K562 (cell line): ENCODE measurements at regions not wholly inside any gene's neighbourhood (a gene's known extent, or its start where the extent isn't known, plus 50 kb on each side); places are given as distances from the start of the nearest gene placed in this dataset.

Experiments used
- ATAC-seq: fragments of 200-7000 bp; cut with Tn5 transposase; 3 replicates; pipeline ENCODE4 v1.9.1; 2020; ENCODE audit warnings: moderate library complexity
- BruUV-seq: library from RNA; stranded (reverse); fragments of 400-500 nt; replicated peaks from 2 replicates; lab custom pipeline; 2021; lab: Mats Ljungman, UMichigan
- CTCF ChIA-PET: fragments of 300-600 bp; formaldehyde crosslinking; extraction: SDS; loops from one replicate; lab custom pipeline; 2021; ENCODE audit warnings: low intra/inter-chr PET ratio; lab: Yijun Ruan, JAX
- POLR2A ChIA-PET: fragments of 300-600, 350-650 bp; sonication (Branson Sonifier 250); formaldehyde crosslinking; extraction: SDS; loops from one replicate; lab custom pipeline; 2021; ENCODE audit warnings: antibody characterized with exemption, inconsistent platforms; lab: Yijun Ruan, JAX
- DNase-seq, 4 experiments: peaks; one replicate each; pipeline versions ENCODE4 v3.0.0 to v3.0.0-alpha.2; 2011 to 2018; ENCODE audit warnings: low spot score in 3 of 4, mixed read lengths in 3 of 4; ENCODE audit errors: extremely low read depth in 1 of 4
- FAIRE-seq: peaks from 2 replicates; lab custom pipeline; 2011; peaks lifted over from hg19 to GRCh38; lab: Jason Lieb, UNC
- H2AFZ ChIP-seq: 2 replicates; pipeline ENCODE4 v1.6.0; 2011; ENCODE audit warnings: low read depth, low read length, control low read depth, inconsistent platforms
- H3K27ac ChIP-seq: fragments of 200-600 bp; 3 replicates; pipeline ENCODE4 v1.8.0; 2011; ENCODE audit warnings: low read depth, mild to moderate bottlenecking, control low read depth, inconsistent platforms, low read length, moderate library complexity, mixed read lengths; ENCODE audit errors: extremely low read depth
- H3K27me3 ChIP-seq, 2 experiments: fragments of 300-600 bp in 1 of 2; 2 replicates in 1 of 2; 3 replicates in 1 of 2; pipeline versions ENCODE4 v1.6.0 to v1.8.0; 2011; ENCODE audit warnings: inconsistent platforms in 2 of 2, low read length in 2 of 2, mild to moderate bottlenecking in 1 of 2, mixed read lengths in 1 of 2, moderate library complexity in 1 of 2; ENCODE audit not compliant: control insufficient read depth in 2 of 2, insufficient read depth in 2 of 2
- H3K36me3 ChIP-seq: fragments of 300-600 bp; 3 replicates; pipeline ENCODE4 v1.8.0; 2011; ENCODE audit warnings: mild to moderate bottlenecking, low read length, inconsistent platforms; ENCODE audit not compliant: control insufficient read depth, insufficient read depth
- H3K4me1 ChIP-seq, 2 experiments: fragments of 200-600 bp in 1 of 2; replicated peaks in 1 of 2; 2 replicates in 1 of 2; 3 replicates in 1 of 2; pipeline versions ENCODE4 v1.5.1 to v1.8.0; 2011; ENCODE audit warnings: inconsistent platforms in 2 of 2, low read length in 2 of 2, mild to moderate bottlenecking in 1 of 2, mixed read lengths in 1 of 2, moderate library complexity in 1 of 2; ENCODE audit not compliant: control insufficient read depth in 2 of 2, insufficient read depth in 2 of 2
- H3K4me2 ChIP-seq: 2 replicates; pipeline ENCODE4 v1.6.1; 2011; ENCODE audit warnings: low read length, control low read depth, inconsistent platforms, mixed read lengths; ENCODE audit not compliant: insufficient read depth
- H3K4me3 ChIP-seq: fragments of 200-600 bp; sonication (generic), shearing (Covaris generic); 2 replicates; pipeline ENCODE4 v1.5.1; 2016; ENCODE audit warnings: control low read depth, inconsistent platforms
- H3K79me2 ChIP-seq: fragments of 200-600 bp; 3 replicates; pipeline ENCODE4 v1.8.0; 2011; ENCODE audit warnings: low read length, inconsistent platforms; ENCODE audit not compliant: control insufficient read depth, insufficient read depth
- H3K9ac ChIP-seq, 2 experiments: 2 replicates each; pipeline versions ENCODE4 v1.6.0 to v1.6.1; 2011; ENCODE audit warnings: low read depth in 2 of 2, low read length in 2 of 2, control low read depth in 1 of 2, inconsistent platforms in 1 of 2, mild to moderate bottlenecking in 1 of 2, mixed read lengths in 1 of 2; ENCODE audit not compliant: insufficient read depth in 1 of 2
- H3K9me1 ChIP-seq: one replicate; pipeline ENCODE4 v1.6.0; 2011; ENCODE audit warnings: inconsistent platforms, mild to moderate bottlenecking, low read length, moderate library complexity; ENCODE audit not compliant: control insufficient read depth, insufficient read depth
- H3K9me3 ChIP-seq: replicated peaks from 2 replicates; pipeline ENCODE4 v1.5.1; 2011; ENCODE audit warnings: low read depth, low read length, inconsistent platforms; ENCODE audit not compliant: control insufficient read depth, insufficient read depth
- H4K20me1 ChIP-seq: replicated peaks from 2 replicates; pipeline ENCODE4 v1.6.1; 2011; ENCODE audit warnings: low read length, inconsistent platforms, mixed read lengths; ENCODE audit not compliant: control insufficient read depth, insufficient read depth
- ARID2 ChIP-seq: fragments of 450-650 bp; IDR thresholded peaks from 2 replicates; pipeline ENCODE4 v1.6.1; 2017; ENCODE audit warnings: antibody characterized with exemption, mild to moderate bottlenecking
- CEBPB ChIP-seq: fragments of 450-650 bp; IDR thresholded peaks from 2 replicates; pipeline ENCODE4 v1.6.1; 2016; ENCODE audit warnings: missing genetic modification characterization, missing compliant biosample characterization
- ELF1 ChIP-seq: fragments of 200-800 bp; sonication (Bioruptor generic); IDR thresholded peaks from 2 replicates; pipeline ENCODE4 v1.6.1; 2016; ENCODE audit warnings: missing genetic modification characterization, missing compliant biosample characterization
- ETS2 ChIP-seq: IDR thresholded peaks from 2 replicates; pipeline ENCODE4 v1.6.1; 2016; ENCODE audit warnings: borderline replicate concordance, missing genetic modification characterization, mild to moderate bottlenecking, moderate library complexity, missing compliant biosample characterization; ENCODE audit not compliant: poor library complexity, severe bottlenecking
- FOXP1 ChIP-seq: sonication (generic); formaldehyde crosslinking; IDR thresholded peaks from 2 replicates; pipeline ENCODE4 v1.8.0; 2022; ENCODE audit warnings: mild to moderate bottlenecking, missing genetic modification reagents
- HDAC1 ChIP-seq, 2 experiments: fragments of 450-650 bp; IDR thresholded peaks; 2 replicates each; pipeline ENCODE4 v1.6.1; 2016 to 2017; ENCODE audit warnings: inconsistent platforms in 1 of 2, mild to moderate bottlenecking in 1 of 2, moderate library complexity in 1 of 2
- KDM1A ChIP-seq, 2 experiments: fragments of 450-650 bp; IDR thresholded peaks; 2 replicates each; pipeline ENCODE4 v1.6.1; 2016; ENCODE audit warnings: mild to moderate bottlenecking in 2 of 2
- KLF13 ChIP-seq: fragments of 450-650 bp; IDR thresholded peaks from 2 replicates; pipeline ENCODE4 v1.6.1; 2016; ENCODE audit warnings: missing genetic modification characterization, low read depth, mild to moderate bottlenecking, missing compliant biosample characterization, moderate library complexity, borderline replicate concordance
- NBN ChIP-seq: fragments of 450-650 bp; IDR thresholded peaks from 2 replicates; pipeline ENCODE4 v1.6.1; 2016; ENCODE audit warnings: low read depth, mild to moderate bottlenecking
- NELFE ChIP-seq: IDR thresholded peaks from 2 replicates; pipeline ENCODE4 v1.6.1; 2011; ENCODE audit warnings: mild to moderate bottlenecking; ENCODE audit not compliant: insufficient read depth, insufficient read length
- NFXL1 ChIP-seq: fragments of 450-650 bp; formaldehyde crosslinking; IDR thresholded peaks from 2 replicates; pipeline ENCODE4 v1.4.0; 2021; ENCODE audit warnings: mild to moderate bottlenecking
- NR2C1 ChIP-seq, 2 experiments: fragments of 450-650 bp; IDR thresholded peaks; 2 replicates each; pipeline ENCODE4 v1.6.1; 2017; ENCODE audit warnings: mild to moderate bottlenecking in 2 of 2, antibody characterized with exemption in 1 of 2, inconsistent platforms in 1 of 2, missing compliant biosample characterization in 1 of 2, missing genetic modification characterization in 1 of 2
- PRPF4 ChIP-seq: fragments of 200-400 bp; formaldehyde crosslinking; IDR thresholded peaks from one replicate; pipeline ENCODE4 v1.6.1; 2017; ENCODE audit warnings: low read length, low read depth, mild to moderate bottlenecking; ENCODE audit not compliant: insufficient read depth, poor library complexity, severe bottlenecking
- SPI1 ChIP-seq: IDR thresholded peaks from 2 replicates; pipeline ENCODE4 v1.6.1; 2011; ENCODE audit warnings: low read depth, low read length, control low read depth, borderline replicate concordance
- ZBTB7A ChIP-seq: IDR thresholded peaks from 2 replicates; pipeline ENCODE4 v1.6.1; 2011; ENCODE audit warnings: low read depth, mild to moderate bottlenecking, low read length, moderate library complexity, borderline replicate concordance; ENCODE audit not compliant: control insufficient read depth
- ZKSCAN8 ChIP-seq: fragments of 200-800 bp; sonication (Bioruptor generic); IDR thresholded peaks from 2 replicates; pipeline ENCODE4 v1.6.1; 2016; ENCODE audit warnings: missing genetic modification characterization, missing compliant biosample characterization
- ZNF174 ChIP-seq: fragments of 250-450 bp; sonication (Bioruptor Pico); IDR thresholded peaks from 2 replicates; pipeline ENCODE4 v1.4.0; 2020; ENCODE audit warnings: mild to moderate bottlenecking
- ZNF695 ChIP-seq: fragments of 450-650 bp; formaldehyde crosslinking; IDR thresholded peaks from 2 replicates; pipeline ENCODE4 v1.4.0; 2020; ENCODE audit warnings: mild to moderate bottlenecking, moderate library complexity
- WGBS: fragments of 100-300 bp; shearing (Covaris generic); methylation state at CpG from one replicate; pipeline ENCODE4 v1.1.6; 2016; ENCODE audit warnings: low coverage, mixed read lengths; ENCODE audit not compliant: insufficient coverage; ENCODE audit errors: missing lambda C conversion rate; 5-methylcytosine and 5-hydroxymethylcytosine counted together
- in situ Hi-C: fragments of 300-500 bp; cut with MboI; formaldehyde crosslinking; loops from 4 replicates; pipeline ENCODE4 v1.15.0; 2018; ENCODE audit warnings: inconsistent platforms, mixed read lengths
- intact Hi-C: fragments of 100-400 bp; cut with micrococcal nuclease; formaldehyde crosslinking; loops from 2 replicates; pipeline ENCODE4 v1.14.2; 2022
- TF ChIP-seq, protein P1 (sequence below): fragments of 250-450 bp; sonication (Bioruptor Pico); IDR thresholded peaks from 2 replicates; pipeline ENCODE4 v1.9.0; 2021; ENCODE audit warnings: mild to moderate bottlenecking
- TF ChIP-seq, protein P2 (sequence below): sonication (generic); formaldehyde crosslinking; IDR thresholded peaks from 2 replicates; pipeline ENCODE4 v1.8.0; 2022; ENCODE audit warnings: mild to moderate bottlenecking, missing genetic modification reagents
- TF ChIP-seq, protein P3 (sequence below): fragments of 200-400 bp; formaldehyde crosslinking; IDR thresholded peaks from 2 replicates; pipeline ENCODE4 v1.6.1; 2017; ENCODE audit warnings: mild to moderate bottlenecking, low read depth, low read length, moderate library complexity

DNA sequence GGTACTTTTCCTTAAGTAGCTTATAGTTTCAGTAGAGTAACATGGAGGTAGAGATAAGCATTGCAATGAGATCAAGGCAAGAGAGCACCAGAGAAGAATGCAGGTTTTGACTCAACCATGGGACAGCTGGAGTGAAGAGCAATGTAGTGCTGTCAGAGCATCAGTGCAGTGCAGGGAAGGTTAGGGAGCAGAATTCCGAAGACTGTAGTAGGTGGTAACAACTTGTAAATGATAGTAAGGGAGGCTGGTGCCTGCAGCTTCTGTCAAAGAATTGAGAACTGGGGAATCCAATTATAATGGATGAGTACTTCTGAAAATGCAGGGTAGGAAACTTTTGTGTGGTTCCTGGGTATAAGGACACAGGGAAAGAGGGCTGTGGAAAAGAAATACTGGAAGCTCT lies 183.2 kb downstream of the KCNS3 start (continued):
- TF ChIP-seq, protein P1, sequence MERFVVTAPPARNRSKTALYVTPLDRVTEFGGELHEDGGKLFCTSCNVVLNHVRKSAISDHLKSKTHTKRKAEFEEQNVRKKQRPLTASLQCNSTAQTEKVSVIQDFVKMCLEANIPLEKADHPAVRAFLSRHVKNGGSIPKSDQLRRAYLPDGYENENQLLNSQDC (CRISPR knock-in tag) = no peak
- TF ChIP-seq KDM1A (IDR thresholded peaks at IDR 0.05) (no peak), ARID2 (no peak), NBN (no peak), NFXL1 (CRISPR knock-in tag) (no peak), NELFE (no peak), ZNF695 (CRISPR knock-in tag) (no peak), ETS2 (tag) (no peak), ELF1 (no peak), FOXP1 (CRISPR knock-in tag) (no peak)

DNA sequence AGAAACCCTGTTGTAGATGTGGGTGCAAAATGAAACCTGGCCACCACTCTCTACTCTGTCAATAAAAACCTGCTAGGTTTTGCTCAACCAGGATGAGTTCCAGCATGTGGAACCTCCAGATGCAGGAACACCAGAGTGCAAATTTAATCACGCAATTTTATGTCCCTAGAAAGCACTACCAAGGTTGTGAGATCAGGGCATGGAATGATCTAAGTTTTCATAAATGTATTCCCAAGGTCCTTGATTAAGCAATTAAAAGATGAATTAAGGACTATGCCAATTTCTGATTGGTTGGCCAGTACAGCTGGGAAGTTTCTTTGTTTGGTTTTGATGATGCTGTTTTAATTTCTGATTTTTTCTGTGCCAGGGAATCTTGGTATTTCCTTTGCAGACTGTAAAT lies 179.2 kb downstream of the KCNS3 start:
- no peaks in the 10 kb centered on the region for H3K79me2 ChIP-seq
- in situ Hi-C loops = no loop called here
- FAIRE-seq = no peak
- no peak for TF ChIP-seq ZNF174
- TF ChIP-seq ZKSCAN8 (CRISPR knock-in tag) = no peak
- no peak for TF ChIP-seq SPI1
- no peak for TF ChIP-seq NR2C1 (IDR thresholded peaks at IDR 0.05)
- TF ChIP-seq NR2C1 (tag; IDR thresholded peaks at IDR 0.05) = no peak
- no peak for TF ChIP-seq HDAC1 (IDR thresholded peaks at IDR 0.05)
- no peak for TF ChIP-seq KLF13 (tag)
- no peak for TF ChIP-seq CEBPB
- TF ChIP-seq, protein P2, sequence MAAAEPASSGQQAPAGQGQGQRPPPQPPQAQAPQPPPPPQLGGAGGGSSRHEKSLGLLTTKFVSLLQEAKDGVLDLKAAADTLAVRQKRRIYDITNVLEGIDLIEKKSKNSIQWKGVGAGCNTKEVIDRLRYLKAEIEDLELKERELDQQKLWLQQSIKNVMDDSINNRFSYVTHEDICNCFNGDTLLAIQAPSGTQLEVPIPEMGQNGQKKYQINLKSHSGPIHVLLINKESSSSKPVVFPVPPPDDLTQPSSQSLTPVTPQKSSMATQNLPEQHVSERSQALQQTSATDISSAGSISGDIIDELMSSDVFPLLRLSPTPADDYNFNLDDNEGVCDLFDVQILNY (CRISPR knock-in tag) = no peak
- no peak for TF ChIP-seq NBN
- TF ChIP-seq, protein P3, sequence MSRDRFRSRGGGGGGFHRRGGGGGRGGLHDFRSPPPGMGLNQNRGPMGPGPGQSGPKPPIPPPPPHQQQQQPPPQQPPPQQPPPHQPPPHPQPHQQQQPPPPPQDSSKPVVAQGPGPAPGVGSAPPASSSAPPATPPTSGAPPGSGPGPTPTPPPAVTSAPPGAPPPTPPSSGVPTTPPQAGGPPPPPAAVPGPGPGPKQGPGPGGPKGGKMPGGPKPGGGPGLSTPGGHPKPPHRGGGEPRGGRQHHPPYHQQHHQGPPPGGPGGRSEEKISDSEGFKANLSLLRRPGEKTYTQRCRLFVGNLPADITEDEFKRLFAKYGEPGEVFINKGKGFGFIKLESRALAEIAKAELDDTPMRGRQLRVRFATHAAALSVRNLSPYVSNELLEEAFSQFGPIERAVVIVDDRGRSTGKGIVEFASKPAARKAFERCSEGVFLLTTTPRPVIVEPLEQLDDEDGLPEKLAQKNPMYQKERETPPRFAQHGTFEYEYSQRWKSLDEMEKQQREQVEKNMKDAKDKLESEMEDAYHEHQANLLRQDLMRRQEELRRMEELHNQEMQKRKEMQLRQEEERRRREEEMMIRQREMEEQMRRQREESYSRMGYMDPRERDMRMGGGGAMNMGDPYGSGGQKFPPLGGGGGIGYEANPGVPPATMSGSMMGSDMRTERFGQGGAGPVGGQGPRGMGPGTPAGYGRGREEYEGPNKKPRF = no peak
- no peak for TF ChIP-seq ZBTB7A
- no peak for TF ChIP-seq PRPF4

More for the DNA sequence above, 179.2 kb downstream of the KCNS3 start:
- H3K27ac ChIP-seq = no peak overlapping the region
- no peaks in the 10 kb centered on the region for H3K4me1 ChIP-seq
- H3K4me2 ChIP-seq = no peak overlapping the region
- no peaks in the 10 kb centered on the region for H3K36me3 ChIP-seq
- H3K9me1 ChIP-seq = no peaks in the 10 kb centered on the region
- CTCF ChIA-PET = no interaction called here
- H3K9ac ChIP-seq = no peak overlapping the region
- POLR2A ChIA-PET = no interaction called here
- ATAC-seq (no peak), DNase-seq (no peak)
- BruUV-seq = no TSS peak
- H3K27me3 ChIP-seq = no peaks in the 10 kb centered on the region
- no peak overlapping the region for H2AFZ ChIP-seq
- no peaks in the 10 kb centered on the region for H3K9me3 ChIP-seq
- H4K20me1 ChIP-seq = no peaks in the 10 kb centered on the region
- intact Hi-C loops = no loop called here
- H3K4me3 ChIP-seq = no peak overlapping the region
- WGBS = 0% methylated on average over 1 of the region's 1 CpG
